Pancreas (tissue), 10 donors: ENCODE measurements at regions not wholly inside any gene's neighbourhood (a gene's known extent, or its start where the extent isn't known, plus 50 kb on each side); places are given as distances from the start of the nearest gene placed in this dataset.
"Not testable (repeated sequence)": the region's sequence is repeated elsewhere in the genome, so short reads cannot be mapped to it uniquely, and the experiment has no call there.

Source experiments
- ATAC-seq, 4 donors: fragments of 200-7000 bp; cut with Tn5 transposase; one replicate each; pipeline versions ENCODE4 v1.8.0 to v1.9.1; 2020; ENCODE audit warnings: mild to moderate bottlenecking in 4 of 4, moderate library complexity in 4 of 4
- DNase-seq, 6 donors: peaks; one replicate each; pipeline ENCODE4 v3.0.0-alpha.2; 2020
- FAIRE-seq: peaks from 2 replicates; lab custom pipeline; 2012; peaks lifted over from hg19 to GRCh38; lab: Jason Lieb, UNC
- H3K27ac ChIP-seq, 4 donors: fragments of 200-600 bp; sonication (generic); 1 replicate in 3 of 4; 2 replicates in 1 of 4; pipeline versions ENCODE4 v1.5.0 to v1.8.0; 2020
- H3K27me3 ChIP-seq, 4 donors: fragments of 200-600 bp; one replicate each; pipeline ENCODE4 v1.8.0; 2021
- H3K36me3 ChIP-seq, 3 donors: fragments of 200-600 bp; sonication (generic) in 1 of 3; one replicate each; pipeline versions ENCODE4 v1.5.0 to v1.8.0; 2020 to 2021
- H3K4me1 ChIP-seq, 3 donors: fragments of 200-600 bp; one replicate each; pipeline ENCODE4 v1.8.0; 2021
- H3K4me3 ChIP-seq, 4 donors: fragments of 200-600 bp; sonication (generic) in 2 of 4; one replicate each; pipeline versions ENCODE4 v1.5.0 to v1.8.0; 2020 to 2021
- H3K9me3 ChIP-seq, 4 donors: fragments of 200-600 bp; one replicate each; pipeline ENCODE4 v1.8.0; 2021
- CTCF ChIP-seq, 4 donors: fragments of 200-600 bp; sonication (generic) in 3 of 4; IDR thresholded peaks; one replicate each; pipeline versions ENCODE4 v1.5.0 to v1.8.0; 2021; ENCODE audit warnings: antibody characterized with exemption in 4 of 4
- WGBS, 2 donors: extraction: QIAGEN DNeasy Blood & Tissue Kit; methylation state at CpG; one replicate each; pipeline ENCODE4 v1.1.7; 2013; 5-methylcytosine and 5-hydroxymethylcytosine counted together
- intact Hi-C, 3 donors: fragments of 100-400 bp; cut with DNase I; formaldehyde crosslinking; loops; one replicate each; pipeline versions ENCODE4 v1.11.1 to v1.14.2; 2022
- donor health status: healthy with polysubstance abuse.
- donor health status: DM: no; HTN: no; CAD: no; lungs with moderate emphysema.
- donor health status: DM: no; HTN: no; CAD: no.
- donor health status: control.
- donor health status: control.
- donor health status: Bipolar disorder and iron deficiency.
- donor health status: DM: yes; HTN: yes; CAD: no.
- donor health status: DM: no; HTN: no; CAD: no.
- donor health status: DM: no; HTN: no; CAD: no.
- donor health status: DM: yes; HTN: yes; CAD: no.

- TF ChIP-seq CTCF (IDR thresholded peaks at IDR 0.05): no peak
- ATAC-seq: no peak
- Histone ChIP-seq H3K4me3 (no peak overlapping the region), H3K27me3 (no peaks in the 10 kb centered on the region), H3K4me1 (no peaks in the 10 kb centered on the region), H3K9me3 (no peaks in the 10 kb centered on the region), H3K36me3 (no peaks in the 10 kb centered on the region), H3K27ac (no peak overlapping the region)
- intact Hi-C loops: no loop called here
- no peak for FAIRE-seq
- no peak for DNase-seq
Observed at GRCh38 chr2:147273106-147273505, 571.7 kb upstream of the ACVR2A start.

- H3K4me1 ChIP-seq, H3K27me3 ChIP-seq, H3K9me3 ChIP-seq, H3K27ac ChIP-seq, H3K4me3 ChIP-seq, DNase-seq, ATAC-seq, intact Hi-C loops, FAIRE-seq, H3K36me3 ChIP-seq: not testable (repeated sequence)
- 77 to 78% methylated on average over 2 of the region's 2 CpGs for WGBS, 2 donors
Observed at GRCh38 chr2:147269581-147269980, 575.2 kb upstream of the ACVR2A start.

- Histone ChIP-seq H3K36me3 (no peaks in the 10 kb centered on the region), H3K9me3 (no peaks in the 10 kb centered on the region), H3K4me3 (no peak overlapping the region), H3K27me3 (no peaks in the 10 kb centered on the region), H3K4me1 (no peaks in the 10 kb centered on the region), H3K27ac (no peak overlapping the region)
- FAIRE-seq (no peak), ATAC-seq (no peak), DNase-seq (no peak)
- no peak for TF ChIP-seq CTCF (IDR thresholded peaks at IDR 0.05)
- intact Hi-C loops: no loop called here
Observed at GRCh38 chr2:147260241-147260640, 584.6 kb upstream of the ACVR2A start.

- 4% methylated on average over 1 of the region's 1 CpG for WGBS, 2 donors
- ATAC-seq (peak in 1 of 4 donors; percentile 28), FAIRE-seq (no peak), DNase-seq (peak in 3 of 6 donors; percentile 6 to 25 (median 23))
- intact Hi-C loops: no loop called here
- H3K4me3 ChIP-seq: no peak overlapping the region
- no peaks in the 10 kb centered on the region for H3K9me3 ChIP-seq
- no peak overlapping the region for H3K27ac ChIP-seq
- no peaks in the 10 kb centered on the region for H3K27me3 ChIP-seq
- no peaks in the 10 kb centered on the region for H3K36me3 ChIP-seq
- no peaks in the 10 kb centered on the region for H3K4me1 ChIP-seq
- no peak for TF ChIP-seq CTCF (IDR thresholded peaks at IDR 0.05)
Observed at GRCh38 chr2:147255812-147256211, 589.0 kb upstream of the ACVR2A start.

- FAIRE-seq (no peak), ATAC-seq (no peak), DNase-seq (no peak)
- 57 to 59% methylated on average over 2 of the region's 2 CpGs for WGBS, 2 donors
- Histone ChIP-seq H3K27me3 (no peaks in the 10 kb centered on the region), H3K4me3 (no peak overlapping the region), H3K27ac (no peak overlapping the region), H3K9me3 (no peaks in the 10 kb centered on the region), H3K4me1 (no peaks in the 10 kb centered on the region), H3K36me3 (no peaks in the 10 kb centered on the region)
- intact Hi-C loops: no loop called here
- no peak for TF ChIP-seq CTCF (IDR thresholded peaks at IDR 0.05)
Observed at GRCh38 chr2:147250652-147251356, 594.0 kb upstream of the ACVR2A start.
